A549 (cell line): ENCODE measurements at regions not wholly inside any gene's neighbourhood (a gene's known extent, or its start where the extent isn't known, plus 50 kb on each side); places are given as distances from the start of the nearest gene placed in this dataset.

ENCODE experiments used
- ATAC-seq, 2 experiments: fragments of 200-7000 bp in 1 of 2; fragments of >200 bp in 1 of 2; cut with Nextera tagmentation in 1 of 2; cut with Tn5 transposase in 1 of 2; 3 replicates each; pipeline versions ENCODE4 v1.8.0 to v1.9.1; 2018 to 2020; ENCODE audit warnings: mild to moderate bottlenecking in 1 of 2, moderate library complexity in 1 of 2
- CTCF ChIA-PET: fragments of 300-600 bp; sonication (Branson Sonifier 250); formaldehyde crosslinking; extraction: SDS; loops from one replicate; lab custom pipeline; 2021; ENCODE audit warnings: antibody characterized with exemption, inconsistent platforms; lab: Yijun Ruan, JAX
- POLR2A ChIA-PET: fragments of 350-600 bp; formaldehyde crosslinking; extraction: SDS; loops from one replicate; lab custom pipeline; 2021; ENCODE audit warnings: antibody characterized with exemption, inconsistent platforms; lab: Yijun Ruan, JAX
- DNase-seq, 2 experiments: peaks; one replicate each; pipeline versions ENCODE4 v3.0.0 to v3.0.0-alpha.2; 2011 to 2016; ENCODE audit warnings: low read depth in 1 of 2, low spot score in 1 of 2
- FAIRE-seq: peaks from 2 replicates; lab custom pipeline; 2011; peaks lifted over from hg19 to GRCh38; lab: Jason Lieb, UNC
- H3K27ac ChIP-seq, 2 experiments: fragments of >200 bp; sonication (Bioruptor Twin); formaldehyde crosslinking; 3 replicates each; pipeline ENCODE4 v1.5.1; 2016 to 2017
- H3K4me1 ChIP-seq: fragments of >200 bp; sonication (Bioruptor Twin); formaldehyde crosslinking; 3 replicates; pipeline ENCODE4 v1.6.1; 2016
- H3K4me2 ChIP-seq: fragments of >200 bp; sonication (Bioruptor Twin); formaldehyde crosslinking; 3 replicates; pipeline ENCODE4 v1.6.1; 2016
- H3K4me3 ChIP-seq: fragments of >200 bp; sonication (Bioruptor Twin); formaldehyde crosslinking; 3 replicates; pipeline ENCODE4 v1.5.1; 2016
- H3K9me3 ChIP-seq: fragments of >200 bp; sonication (Bioruptor Twin); formaldehyde crosslinking; 3 replicates; pipeline ENCODE4 v1.6.1; 2016
- BCL3 ChIP-seq: fragments of >200 bp; sonication (Bioruptor Twin); formaldehyde crosslinking; IDR thresholded peaks from 3 replicates; pipeline ENCODE4 v1.6.1; 2016
- BHLHE40 ChIP-seq: IDR thresholded peaks from 2 replicates; pipeline ENCODE4 v1.6.1; 2012; ENCODE audit warnings: low read depth, low read length, inconsistent platforms
- CBX2 ChIP-seq: fragments of 200-600 bp; sonication (generic); IDR thresholded peaks from 2 replicates; pipeline ENCODE4 v1.6.1; 2016; ENCODE audit warnings: low read depth, mild to moderate bottlenecking, borderline replicate concordance
- CTCF ChIP-seq: fragments of >200 bp; sonication (Bioruptor Twin); formaldehyde crosslinking; IDR thresholded peaks from 3 replicates; pipeline ENCODE4 v1.5.1; 2016
- EP300 ChIP-seq, 2 experiments: fragments of >200 bp; sonication (Bioruptor Twin); formaldehyde crosslinking; IDR thresholded peaks; 2 replicates in 1 of 2; 3 replicates in 1 of 2; pipeline ENCODE4 v1.6.1; 2016 to 2017
- ESRRA ChIP-seq: fragments of 150-350 bp; IDR thresholded peaks from 2 replicates; pipeline ENCODE4 v1.6.1; 2014; ENCODE audit warnings: mild to moderate bottlenecking, low read length, borderline replicate concordance
- HOXB5 ChIP-seq: fragments of 250-450 bp; sonication (Bioruptor Pico); IDR thresholded peaks from 2 replicates; pipeline ENCODE4 v1.5.0; 2020; ENCODE audit warnings: mild to moderate bottlenecking, moderate library complexity
- JUN ChIP-seq, 2 experiments: fragments of >200 bp; sonication (Bioruptor Twin); formaldehyde crosslinking; IDR thresholded peaks; 2 replicates in 1 of 2; 3 replicates in 1 of 2; pipeline ENCODE4 v1.6.1; 2016 to 2017
- JUNB ChIP-seq: fragments of >200 bp; sonication (Bioruptor Twin); formaldehyde crosslinking; IDR thresholded peaks from 2 replicates; pipeline ENCODE4 v1.6.1; 2016
- MAZ ChIP-seq: fragments of 150-350 bp; IDR thresholded peaks from 2 replicates; pipeline ENCODE4 v1.6.1; 2014; ENCODE audit warnings: antibody characterized with exemption, low read depth, low read length, borderline replicate concordance
- MYC ChIP-seq: IDR thresholded peaks from 2 replicates; pipeline ENCODE4 v1.6.1; 2012; ENCODE audit warnings: mild to moderate bottlenecking, inconsistent platforms, low read length, improper control_type of control experiment, borderline replicate concordance
- NPAS2 ChIP-seq: fragments of 250-450 bp; sonication (Bioruptor Pico); IDR thresholded peaks from 2 replicates; pipeline ENCODE4 v1.8.0; 2022; ENCODE audit warnings: mild to moderate bottlenecking, moderate library complexity, borderline replicate concordance
- NR3C1 ChIP-seq: fragments of >200 bp; sonication (Bioruptor Twin); formaldehyde crosslinking; IDR thresholded peaks from 3 replicates; pipeline ENCODE4 v1.6.1; 2017
- PHF8 ChIP-seq: fragments of 200-600 bp; sonication (generic); IDR thresholded peaks from 2 replicates; pipeline ENCODE4 v1.6.1; 2016; ENCODE audit warnings: low read depth, mild to moderate bottlenecking, antibody characterized with exemption, moderate library complexity, borderline replicate concordance
- REST ChIP-seq: fragments of 200-600 bp; sonication (generic); IDR thresholded peaks from 2 replicates; pipeline ENCODE4 v1.6.1; 2016; ENCODE audit warnings: antibody characterized with exemption, mild to moderate bottlenecking, moderate library complexity
- SREBF2 ChIP-seq: fragments of 450-650 bp; IDR thresholded peaks from 2 replicates; pipeline ENCODE4 v1.6.1; 2014; ENCODE audit warnings: mild to moderate bottlenecking, moderate library complexity
- ZSCAN20 ChIP-seq: fragments of 250-450 bp; sonication (Bioruptor Pico); IDR thresholded peaks from 2 replicates; pipeline ENCODE4 v1.8.0; 2022; ENCODE audit warnings: mild to moderate bottlenecking, moderate library complexity
- WGBS: methylation state at CpG from one replicate; pipeline ENCODE4 v1.1.6; 2017; ENCODE audit errors: missing lambda C conversion rate; 5-methylcytosine and 5-hydroxymethylcytosine counted together

GRCh38 chr2:153294199-153294786 lies 184.3 kb downstream of the RPRM start:
- FAIRE-seq, result no peak
- Histone ChIP-seq H3K4me1 (no peaks in the 10 kb centered on the region), H3K27ac (no peak overlapping the region)
- no peak for DNase-seq
- 36% methylated on average over 2 of the region's 2 CpGs for WGBS
- POLR2A ChIA-PET, result no interaction called here
- TF ChIP-seq PHF8 (no peak), ESRRA (no peak), BHLHE40 (no peak), HOXB5 (CRISPR knock-in tag) (no peak), JUN (IDR thresholded peaks at IDR 0.05) (no peak), NR3C1 (no peak)
- TF ChIP-seq, all 56 proteins: peak for 0
- no peaks in the 10 kb centered on the region for H3K9me3 ChIP-seq
- H3K4me2 ChIP-seq, result no peak overlapping the region
- no peak overlapping the region for H3K4me3 ChIP-seq
- ATAC-seq, result no peak
- CTCF ChIA-PET, result no interaction called here

- CTCF ChIA-PET, result no interaction called here
- no peak overlapping the region for H3K4me2 ChIP-seq
- H3K27ac ChIP-seq, result no peak overlapping the region
- WGBS, result 6% methylated on average over 5 of the region's 5 CpGs
- no peaks in the 10 kb centered on the region for H3K4me1 ChIP-seq
- ATAC-seq (no peak), DNase-seq (no peak), FAIRE-seq (no peak)
- H3K9me3 ChIP-seq, result no peaks in the 10 kb centered on the region
- TF ChIP-seq BHLHE40 (no peak), REST (no peak), EP300 (IDR thresholded peaks at IDR 0.05) (no peak), NPAS2 (CRISPR knock-in tag) (no peak), SREBF2 (no peak), CBX2 (no peak), CTCF (no peak), ZSCAN20 (no peak), BCL3 (no peak), MYC (no peak), JUNB (no peak), MAZ (no peak)
- no peak overlapping the region for H3K4me3 ChIP-seq
- POLR2A ChIA-PET, result no interaction called here
Observed at GRCh38 chr2:153291718-153292117, 186.8 kb downstream of the RPRM start.
